CD14-positive monocyte (primary cell): ENCODE measurements at regions not wholly inside any gene's neighbourhood (a gene's known extent, or its start where the extent isn't known, plus 50 kb on each side); places are given as distances from the start of the nearest gene placed in this dataset.

Source experiments
- DNase-seq, 3 donors: peaks; one replicate each; pipeline ENCODE4 v3.0.0-alpha.2; 2011 to 2022
- H2AFZ ChIP-seq: 2 replicates; pipeline ENCODE4 v1.6.0; 2012; ENCODE audit warnings: mild to moderate bottlenecking, low read depth, low read length, inconsistent platforms; ENCODE audit not compliant: insufficient read depth, poor library complexity, severe bottlenecking
- H3K27ac ChIP-seq, 2 donors: 1 replicate in 1 of 2; 2 replicates in 1 of 2; pipeline ENCODE4 v1.5.1; 2012 to 2013; ENCODE audit warnings: low read length in 2 of 2, control low read depth in 1 of 2, inconsistent platforms in 1 of 2, low read depth in 1 of 2, mild to moderate bottlenecking in 1 of 2
- H3K27me3 ChIP-seq, 2 donors: one replicate each; pipeline versions ENCODE4 v1.6.0 to v1.6.1; 2011 to 2013; ENCODE audit warnings: low read length in 2 of 2; ENCODE audit not compliant: control insufficient read depth in 2 of 2, insufficient read depth in 2 of 2
- H3K36me3 ChIP-seq, 2 donors: replicated peaks in 1 of 2; 1 replicate in 1 of 2; 2 replicates in 1 of 2; pipeline versions ENCODE4 v1.5.1 to v1.6.1; 2012 to 2013; ENCODE audit warnings: low read length in 2 of 2, control low read depth in 1 of 2, inconsistent platforms in 1 of 2, mild to moderate bottlenecking in 1 of 2; ENCODE audit not compliant: insufficient read depth in 2 of 2, control insufficient read depth in 1 of 2
- H3K4me1 ChIP-seq, 2 donors: 1 replicate in 1 of 2; 2 replicates in 1 of 2; pipeline versions ENCODE4 v1.5.1 to v1.6.1; 2012 to 2013; ENCODE audit warnings: low read length in 2 of 2, control low read depth in 1 of 2, inconsistent platforms in 1 of 2, mild to moderate bottlenecking in 1 of 2, moderate library complexity in 1 of 2; ENCODE audit not compliant: insufficient read depth in 2 of 2, control insufficient read depth in 1 of 2
- H3K4me2 ChIP-seq: replicated peaks from 2 replicates; pipeline ENCODE3; 2012; ENCODE audit warnings: low read length, moderate library complexity, mild to moderate bottlenecking; ENCODE audit not compliant: poor library complexity, severe bottlenecking; ENCODE audit errors: extremely low read depth
- H3K4me3 ChIP-seq, 3 experiments: fragments of 200-600 bp in 1 of 3; sonication (generic) in 1 of 3; replicated peaks in 1 of 3; 1 replicate in 2 of 3; 2 replicates in 1 of 3; pipeline ENCODE4 v1.5.1; 2011 to 2013; ENCODE audit warnings: low read length in 3 of 3, mild to moderate bottlenecking in 3 of 3, control low read depth in 2 of 3, low read depth in 2 of 3, inconsistent platforms in 1 of 3, moderate library complexity in 1 of 3
- H3K79me2 ChIP-seq: 2 replicates; pipeline ENCODE4 v1.6.0; 2012; ENCODE audit warnings: mild to moderate bottlenecking, control low read depth, inconsistent platforms, low read length, moderate library complexity; ENCODE audit not compliant: insufficient read depth
- H3K9ac ChIP-seq: 2 replicates; pipeline ENCODE4 v1.6.0; 2017; ENCODE audit warnings: low read length, mild to moderate bottlenecking; ENCODE audit not compliant: insufficient read depth, poor library complexity, severe bottlenecking
- H3K9me3 ChIP-seq, 2 donors: replicated peaks in 1 of 2; 1 replicate in 1 of 2; 2 replicates in 1 of 2; pipeline versions ENCODE4 v1.5.1 to v1.6.1; 2012 to 2013; ENCODE audit warnings: low read length in 2 of 2, control low read depth in 1 of 2; ENCODE audit not compliant: control insufficient read depth in 1 of 2, insufficient read depth in 1 of 2
- H4K20me1 ChIP-seq: 2 replicates; pipeline ENCODE4 v1.6.0; 2012; ENCODE audit warnings: mild to moderate bottlenecking, low read length, control low read depth, moderate library complexity; ENCODE audit not compliant: insufficient read depth
- H3K27ac Mint-ChIP-seq, 7 donors: one replicate each; pipeline ENCODE4 v1.8.0; 2020; ENCODE audit warnings: mild to moderate bottlenecking in 7 of 7, mixed read lengths in 7 of 7, moderate library complexity in 6 of 7, inconsistent platforms in 2 of 7
- H3K27me3 Mint-ChIP-seq, 3 donors: one replicate each; pipeline ENCODE4 v1.8.0; 2021 to 2022; ENCODE audit warnings: low read depth in 3 of 3, mild to moderate bottlenecking in 3 of 3, mixed read lengths in 3 of 3, moderate library complexity in 3 of 3, inconsistent platforms in 1 of 3
- H3K36me3 Mint-ChIP-seq, 2 donors: one replicate each; pipeline ENCODE4 v1.8.0; 2020; ENCODE audit warnings: mixed read lengths in 2 of 2, inconsistent platforms in 1 of 2, mild to moderate bottlenecking in 1 of 2
- H3K4me1 Mint-ChIP-seq: one replicate; pipeline ENCODE4 v1.8.0; 2020; ENCODE audit warnings: mild to moderate bottlenecking, mixed read lengths
- H3K4me3 Mint-ChIP-seq, 2 donors: one replicate each; pipeline ENCODE4 v1.8.0; 2020; ENCODE audit warnings: mild to moderate bottlenecking in 2 of 2, mixed read lengths in 2 of 2, moderate library complexity in 1 of 2
- H3K9me3 Mint-ChIP-seq, 7 donors: one replicate each; pipeline ENCODE4 v1.8.0; 2020 to 2022; ENCODE audit warnings: mixed read lengths in 7 of 7, mild to moderate bottlenecking in 6 of 7, moderate library complexity in 6 of 7, inconsistent platforms in 2 of 7
- CTCF ChIP-seq: fragments of 200-600 bp; IDR thresholded peaks from one replicate; pipeline ENCODE4 v1.8.0; 2022; ENCODE audit warnings: antibody characterized with exemption, mild to moderate bottlenecking
- WGBS: methylation state at CpG from one replicate; pipeline ENCODE4 v1.1.5; 2013; ENCODE audit warnings: missing lambda C conversion rate; ENCODE audit not compliant: insufficient coverage; 5-methylcytosine and 5-hydroxymethylcytosine counted together
- intact Hi-C, 2 donors: fragments of 100-400 bp; cut with micrococcal nuclease; formaldehyde crosslinking; loops; one replicate each; pipeline versions ENCODE4 v1.15.0 to v1.15.1; 2023

GRCh38 chr6:168735268-168735949 lies 294.4 kb downstream of the SMOC2 start:
- no peaks in the 10 kb centered on the region for H3K4me1 ChIP-seq
- H3K27me3 ChIP-seq = no peaks in the 10 kb centered on the region
- no peaks in the 10 kb centered on the region for H3K36me3 ChIP-seq
- no peak for TF ChIP-seq CTCF
- H3K9me3 ChIP-seq = peaks cover 6 to 11% of the 10 kb centered on the region in 2 donors
- Mint-ChIP-seq H3K36me3 (no peaks in the 10 kb centered on the region), H3K4me3 (no peak overlapping the region), H3K27me3 (peaks cover 0 to 2% (median 1%) of the 10 kb centered on the region in 3 donors), H3K9me3 (peaks cover 1 to 18% (median 4%) of the 10 kb centered on the region in 7 donors), H3K27ac (no peak overlapping the region), H3K4me1 (no peaks in the 10 kb centered on the region)
- intact Hi-C loops = no loop called here
- H3K27ac ChIP-seq = no peak overlapping the region
- H4K20me1 ChIP-seq = no peaks in the 10 kb centered on the region
- H3K79me2 ChIP-seq = no peaks in the 10 kb centered on the region
- 87% methylated on average over 4 of the region's 6 CpGs for WGBS
- no peak overlapping the region for H3K4me3 ChIP-seq
- H3K4me2 ChIP-seq = no peak overlapping the region
- no peak overlapping the region for H2AFZ ChIP-seq
- no peak overlapping the region for H3K9ac ChIP-seq
- DNase-seq = no peak

- Mint-ChIP-seq H3K9me3 (peaks cover 6 to 18% (median 9%) of the 10 kb centered on the region in 7 donors), H3K36me3 (no peaks in the 10 kb centered on the region), H3K27me3 (peaks cover 0 to 2% (median 1%) of the 10 kb centered on the region in 3 donors), H3K4me3 (no peak overlapping the region), H3K27ac (no peak overlapping the region), H3K4me1 (no peaks in the 10 kb centered on the region)
- Histone ChIP-seq H3K4me1 (no peaks in the 10 kb centered on the region), H2AFZ (no peak overlapping the region), H3K36me3 (no peaks in the 10 kb centered on the region), H3K27ac (no peak overlapping the region), H3K9ac (no peak overlapping the region), H3K4me3 (no peak overlapping the region), H3K4me2 (no peak overlapping the region), H3K9me3 (peaks cover 10 to 18% of the 10 kb centered on the region in 2 donors), H3K79me2 (no peaks in the 10 kb centered on the region), H4K20me1 (no peaks in the 10 kb centered on the region), H3K27me3 (no peaks in the 10 kb centered on the region)
- TF ChIP-seq CTCF = no peak
- no peak for DNase-seq
- intact Hi-C loops = no loop called here
- WGBS = 72% methylated on average over 3 of the region's 5 CpGs
These were observed 293.5 kb downstream of the SMOC2 start for GRCh38 chr6:168734523-168734922.
